GM19035 (cell line): ENCODE measurements at regions not wholly inside any gene's neighbourhood (a gene's known extent, or its start where the extent isn't known, plus 50 kb on each side); places are given as distances from the start of the nearest gene placed in this dataset.
"Not testable (repeated sequence)": the region's sequence is repeated elsewhere in the genome, so short reads cannot be mapped to it uniquely, and the experiment has no call there.

Experiments used
- ATAC-seq: cut with Tn5 transposase; IDR thresholded peaks from one replicate; pipeline ENCODE4 v1.9.1; 2021; ENCODE audit not compliant: unreplicated experiment

GRCh38 chr6:84897011-84897410 lies 132.6 kb upstream of the TBX18 start:
- no peak for ATAC-seq

DNA sequence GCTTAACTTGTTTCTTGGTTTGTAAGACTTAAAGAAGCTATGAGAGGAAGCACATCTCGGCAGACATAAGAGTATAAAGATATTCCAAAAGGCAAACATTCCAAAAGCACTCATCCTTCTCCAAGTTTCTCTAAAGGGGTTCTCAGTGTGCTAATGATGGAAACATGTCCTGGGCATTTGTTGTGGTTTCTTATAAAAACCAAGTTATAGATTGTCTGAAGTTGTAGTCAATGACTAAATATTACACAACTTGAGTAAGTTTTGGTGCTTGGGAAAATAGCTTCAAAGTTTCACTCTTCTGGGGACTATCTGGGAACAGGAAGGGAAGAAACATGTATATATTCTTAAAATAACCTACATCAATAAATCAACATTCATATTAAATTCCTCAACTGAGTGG lies 128.3 kb upstream of the TBX18 start:
- no peak for ATAC-seq

GRCh38 chr6:84882768-84883766 lies 118.7 kb upstream of the TBX18 start:
- no peak for ATAC-seq

DNA sequence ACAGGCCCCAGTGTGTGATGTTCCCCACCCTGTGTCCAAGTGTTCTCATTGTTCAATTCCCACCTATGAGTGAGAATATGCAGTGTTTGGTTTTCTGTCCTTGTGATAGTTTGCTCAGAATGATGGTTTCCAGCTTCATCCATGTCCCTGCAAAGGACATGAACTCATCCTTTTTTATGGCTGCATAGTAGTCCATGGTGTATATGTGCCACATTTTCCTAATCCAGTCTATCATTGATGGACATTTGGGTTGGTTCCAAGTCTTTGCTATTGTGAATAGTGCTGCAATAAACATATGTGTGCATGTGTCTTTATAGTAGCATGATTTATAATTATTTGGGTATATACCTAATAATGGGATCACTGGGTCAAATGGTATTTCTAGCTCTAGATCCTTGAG lies 115.0 kb upstream of the TBX18 start:
- ATAC-seq: not testable (repeated sequence)

GRCh38 chr6:84877515-84878210 lies 113.3 kb upstream of the TBX18 start:
- no peak for ATAC-seq

- ATAC-seq: no peak
Observed at GRCh38 chr6:84876723-84877514, 112.5 kb upstream of the TBX18 start.

DNA sequence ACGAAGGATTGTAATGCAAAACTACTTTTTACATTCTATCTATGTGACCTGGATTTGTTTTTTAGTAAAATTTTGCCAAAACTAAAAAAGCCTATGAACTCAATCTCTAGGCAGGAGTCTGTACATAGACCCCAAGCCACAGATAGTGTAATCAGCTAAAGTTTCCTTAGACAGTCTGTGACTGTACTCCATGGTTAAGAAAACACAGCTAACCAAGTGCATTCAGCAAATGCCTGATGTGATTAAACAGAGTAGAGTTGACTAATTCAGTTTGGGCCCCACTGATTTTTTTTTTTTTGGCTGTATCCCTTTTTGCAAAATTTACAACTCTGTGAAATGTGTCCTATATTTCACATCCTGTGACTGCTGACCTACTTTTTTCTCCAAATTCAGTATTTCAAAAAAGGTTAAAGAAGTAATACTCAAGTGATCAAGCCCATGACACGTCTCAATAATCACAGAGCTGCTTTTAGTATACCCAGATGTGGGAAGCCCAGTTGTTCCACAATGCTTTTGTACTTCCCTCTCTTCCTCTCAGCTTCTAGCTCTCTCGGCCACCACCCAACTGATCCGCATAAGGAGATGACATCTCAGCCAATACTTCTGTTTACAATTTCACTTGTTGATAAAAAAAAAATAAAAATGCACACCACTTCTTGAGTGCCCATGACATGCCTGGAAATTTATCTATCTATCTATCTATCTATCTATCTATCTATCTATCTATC lies 108.8 kb upstream of the TBX18 start:
- ATAC-seq: no peak

- ATAC-seq: no peak
Observed at GRCh38 chr6:84871925-84872324, 107.5 kb upstream of the TBX18 start.

DNA sequence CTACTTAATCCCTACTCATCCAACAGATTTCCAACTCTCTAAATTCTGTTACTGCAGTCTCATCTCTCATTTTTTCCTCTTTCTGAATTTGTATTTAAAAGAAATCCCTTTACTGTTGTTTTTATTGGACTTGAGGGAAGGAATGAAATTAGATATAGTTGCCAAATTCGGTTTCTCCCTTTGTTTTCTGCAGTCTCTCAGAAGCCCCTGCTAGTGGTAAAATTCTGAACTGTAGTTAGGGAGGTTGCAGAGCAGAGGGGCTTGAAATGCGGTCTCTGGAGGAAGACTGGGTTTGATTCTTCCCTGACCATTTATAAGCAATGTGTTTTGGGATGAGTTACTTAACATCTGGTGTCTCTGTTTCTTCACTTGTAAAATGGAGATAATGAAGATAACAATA lies 106.3 kb upstream of the TBX18 start:
- ATAC-seq: no peak

DNA sequence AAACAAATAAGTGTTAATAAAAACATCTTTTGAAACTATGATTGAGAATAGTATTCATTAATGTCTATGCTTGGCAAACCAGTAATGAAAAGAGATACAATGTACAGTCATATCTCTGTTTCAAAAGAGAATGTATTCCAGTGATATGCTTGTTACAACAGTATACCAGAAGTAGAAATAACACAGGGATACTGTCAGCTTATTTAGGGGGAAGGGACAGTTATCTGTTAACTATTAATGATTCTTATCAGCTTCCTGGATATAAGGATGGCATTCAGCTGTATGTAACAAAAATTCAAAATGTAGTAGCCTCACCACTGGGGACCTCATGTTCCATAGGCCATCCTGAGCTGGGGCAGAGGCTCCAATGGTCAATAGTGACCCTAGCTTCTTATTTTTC lies 103.8 kb upstream of the TBX18 start:
- no peak for ATAC-seq

GRCh38 chr6:84867521-84867920 lies 103.1 kb upstream of the TBX18 start:
- ATAC-seq: no peak

DNA sequence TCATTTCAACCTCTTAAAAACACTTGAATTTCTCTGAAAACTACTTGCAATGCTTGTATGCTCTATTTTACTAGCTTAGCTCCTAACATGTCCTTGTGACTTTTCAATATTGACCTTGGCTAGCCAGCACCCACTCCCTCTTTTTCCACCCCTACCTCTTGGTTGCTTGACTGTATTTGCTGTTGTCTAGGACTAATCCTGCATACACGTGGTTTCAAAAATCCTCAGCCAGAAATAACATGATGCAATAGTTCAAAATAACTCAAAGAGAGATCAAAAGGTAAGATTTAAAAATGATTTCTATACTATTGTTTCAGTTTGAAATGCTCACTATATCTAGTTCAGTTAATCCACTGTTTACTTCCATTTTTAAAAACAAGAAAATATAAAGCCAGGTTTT lies 102.3 kb upstream of the TBX18 start:
- no peak for ATAC-seq

DNA sequence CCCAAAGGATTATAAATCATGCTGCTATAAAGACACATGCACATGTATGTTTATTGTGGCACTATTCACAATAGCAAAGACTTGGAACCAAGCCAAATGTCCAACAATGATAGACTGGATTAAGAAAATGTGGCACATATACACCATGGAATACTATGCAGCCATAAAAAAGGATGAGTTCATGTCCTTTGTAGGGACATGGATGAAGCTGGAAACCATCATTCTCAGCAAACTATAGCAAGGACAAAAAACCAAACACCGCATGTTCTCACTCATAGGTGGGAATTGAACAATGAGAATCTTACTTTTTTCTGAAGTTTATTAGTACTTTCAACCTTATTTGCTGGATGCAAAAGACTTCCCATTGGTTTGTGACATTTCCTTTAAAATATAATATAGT lies 101.0 kb upstream of the TBX18 start:
- not testable (repeated sequence) for ATAC-seq

GRCh38 chr6:84862843-84863242 lies 98.4 kb upstream of the TBX18 start:
- no peak for ATAC-seq

DNA sequence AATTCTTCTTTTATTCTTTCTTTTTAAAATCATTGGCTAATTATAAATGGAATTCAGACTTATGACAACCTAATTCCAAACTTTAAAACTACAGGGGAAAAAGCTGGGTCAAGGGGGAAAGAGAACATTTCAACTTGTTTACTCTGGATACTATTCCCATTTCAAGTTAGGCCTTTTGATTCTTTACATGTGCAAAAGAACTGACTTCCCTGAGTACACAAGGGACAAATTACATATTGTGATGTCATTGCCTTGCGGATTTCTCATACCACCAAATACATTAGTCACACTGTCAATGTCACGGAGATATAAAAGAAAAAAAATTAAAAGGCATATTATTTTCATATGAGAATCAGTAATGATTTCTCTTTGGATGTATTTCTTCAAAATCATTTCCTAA lies 96.5 kb upstream of the TBX18 start:
- ATAC-seq: no peak

DNA sequence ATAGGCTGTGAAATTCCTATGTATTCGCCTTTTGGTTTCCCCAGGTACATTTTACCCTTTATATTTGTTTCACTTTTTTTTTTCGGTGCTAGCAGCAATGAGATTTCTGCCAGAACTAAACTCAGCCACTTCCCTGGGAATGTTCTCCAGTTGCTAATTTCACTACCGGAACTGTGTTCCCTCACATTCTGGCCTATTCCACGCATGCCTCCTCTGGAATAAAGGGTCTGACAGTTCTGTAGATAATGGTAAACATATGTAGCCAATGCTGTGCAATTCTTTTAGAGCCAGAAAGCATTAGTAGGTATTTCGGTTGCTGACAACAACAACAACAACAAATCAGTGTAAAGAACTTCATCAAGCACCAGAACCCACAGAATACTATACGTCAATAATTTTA lies 96.1 kb upstream of the TBX18 start:
- ATAC-seq: no peak

DNA sequence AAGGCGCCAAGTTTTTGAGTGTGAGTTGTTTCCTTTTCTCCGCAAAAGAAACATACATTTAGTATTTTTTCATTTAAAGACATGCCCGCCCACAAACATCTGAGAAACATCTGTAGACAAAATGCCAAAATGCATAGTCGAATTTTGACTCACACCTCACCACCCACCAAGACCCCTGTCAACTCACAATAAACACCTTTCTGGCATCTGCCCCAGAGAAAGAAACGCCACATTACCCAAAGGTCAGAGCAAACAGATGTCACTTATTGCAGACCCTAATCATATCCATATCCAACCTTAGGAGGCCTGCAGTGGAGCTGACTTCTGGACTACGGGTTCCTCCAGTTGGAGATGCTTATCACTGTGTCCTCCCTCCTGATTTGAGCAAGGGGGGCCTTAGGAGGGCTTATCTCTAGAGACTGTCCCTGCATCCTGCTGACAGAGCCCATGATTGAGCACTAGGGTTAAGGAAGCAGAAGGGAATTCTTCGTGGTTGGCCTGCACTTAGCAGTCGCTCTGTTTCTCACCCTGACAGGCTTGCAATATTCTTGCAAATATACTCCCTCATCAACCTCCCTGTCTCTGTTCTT lies 90.5 kb upstream of the TBX18 start:
- no peak for ATAC-seq

- no peak for ATAC-seq
Observed at GRCh38 chr6:84853901-84854300, 89.5 kb upstream of the TBX18 start.

GRCh38 chr6:84848960-84849359 lies 84.6 kb upstream of the TBX18 start:
- no peak for ATAC-seq

DNA sequence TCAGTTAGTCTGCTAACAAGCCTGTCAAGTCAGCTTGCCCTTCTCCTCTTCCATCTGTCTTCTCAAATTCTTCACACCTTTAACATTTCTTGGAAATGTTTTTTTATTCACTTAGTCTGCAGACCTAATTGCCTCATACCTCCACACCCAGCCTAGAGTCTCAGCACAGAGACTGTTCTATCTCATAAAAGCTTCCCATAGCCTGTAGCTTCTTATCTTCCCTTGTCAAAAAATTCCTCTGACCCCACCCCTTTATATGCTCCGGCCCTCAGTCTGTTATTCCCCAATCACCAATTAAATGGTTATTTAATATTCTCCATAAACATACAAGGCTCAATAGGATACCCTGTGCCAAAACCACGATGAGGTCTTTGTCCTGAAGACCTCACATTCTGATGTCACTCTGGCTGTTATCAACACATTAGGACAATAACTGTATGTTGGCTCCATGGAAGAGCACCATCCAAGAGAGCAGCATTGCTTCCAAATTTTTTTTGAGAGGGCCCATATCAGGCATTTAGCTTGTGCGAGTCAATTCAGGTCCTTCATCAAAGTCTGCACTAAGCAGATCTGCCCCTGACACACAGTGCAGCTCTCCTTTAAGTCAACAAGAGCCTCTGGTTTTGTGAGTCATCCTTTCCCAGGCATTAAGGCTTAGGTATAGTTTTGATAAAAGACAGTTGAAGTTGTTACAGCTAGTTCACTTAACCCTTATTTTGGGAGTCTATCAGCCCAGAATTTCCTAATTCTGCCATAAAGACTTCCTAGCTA lies 83.2 kb upstream of the TBX18 start:
- ATAC-seq: no peak
